ENCODE measurements at regions not wholly inside any gene's neighbourhood (a gene's known extent, or its start where the extent isn't known, plus 50 kb on each side); places are given as distances from the start of the nearest gene placed in this dataset.

- DNase-seq (ENCODE audit: low read depth): no peak
- in situ Hi-C loops (cut with HindIII; ENCODE audit: low pct_unique_long_range_greater_than_20kb, low sequenced_read_pairs): no loop called here
Measured at GRCh38 chrX:40155589-40156469, 58.1 kb upstream of the BCOR start.

GRCh38 chrX:40154853-40155588 is 57.3 kb upstream of the BCOR start:
- in situ Hi-C loops (cut with HindIII; ENCODE audit: low pct_unique_long_range_greater_than_20kb, low sequenced_read_pairs): no loop called here
- peak; percentile 25 for DNase-seq (ENCODE audit: low read depth)

DNA sequence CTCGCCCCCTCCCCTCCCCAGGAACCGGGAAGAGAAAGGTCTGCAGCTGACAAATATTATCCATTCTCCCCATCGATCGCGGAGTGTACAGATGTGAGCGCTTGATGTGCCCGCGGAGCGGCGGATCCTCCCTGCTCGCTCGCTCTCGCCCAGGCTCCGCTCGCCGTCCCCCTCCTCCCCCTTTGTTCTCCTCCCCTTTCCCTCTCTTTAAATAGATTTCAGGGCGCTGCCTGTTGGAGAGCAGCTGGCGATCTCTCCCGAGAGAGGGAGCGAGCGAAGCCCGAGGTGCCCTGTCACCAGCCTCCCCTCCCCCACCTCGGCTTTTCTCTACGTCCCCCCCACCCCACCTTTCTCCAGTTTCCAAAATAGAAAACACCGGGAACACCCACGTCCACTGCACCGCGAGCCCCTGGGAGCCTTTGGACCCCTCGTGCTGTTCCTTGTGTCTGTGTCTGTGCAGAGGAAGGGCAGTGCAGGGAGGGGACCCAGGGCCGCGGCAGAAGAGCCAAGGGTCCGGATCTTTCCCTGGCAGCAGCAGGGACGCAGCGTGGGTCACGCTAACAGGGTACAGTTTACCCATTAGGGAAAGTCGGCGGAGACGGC is 56.6 kb upstream of the BCOR start:
- in situ Hi-C loops (cut with HindIII; ENCODE audit: low pct_unique_long_range_greater_than_20kb, low sequenced_read_pairs): no loop called here
- DNase-seq (ENCODE audit: low read depth): peak; percentile 33

- in situ Hi-C loops (cut with HindIII; ENCODE audit: low pct_unique_long_range_greater_than_20kb, low sequenced_read_pairs): no loop called here
Measured at GRCh38 chrX:40153345-40154249, 55.8 kb upstream of the BCOR start.

GRCh38 chrX:40152741-40153344 is 55.1 kb upstream of the BCOR start:
- DNase-seq (ENCODE audit: low read depth): peak; percentile 47
- in situ Hi-C loops (cut with HindIII; ENCODE audit: low pct_unique_long_range_greater_than_20kb, low sequenced_read_pairs): no loop called here

More at GRCh38 chrX:40153345-40154249, 55.8 kb upstream of the BCOR start:
- peak; percentile 69 for DNase-seq (ENCODE audit: low read depth)

- DNase-seq (ENCODE audit: low read depth): no peak
- in situ Hi-C loops (cut with HindIII; ENCODE audit: low pct_unique_long_range_greater_than_20kb, low sequenced_read_pairs): no loop called here
Measured at GRCh38 chrX:40152173-40152711, 54.5 kb upstream of the BCOR start.

GRCh38 chrX:40151211-40152172 is 53.7 kb upstream of the BCOR start:
- no peak for DNase-seq (ENCODE audit: low read depth)
- in situ Hi-C loops (cut with HindIII; ENCODE audit: low pct_unique_long_range_greater_than_20kb, low sequenced_read_pairs): no loop called here

- no peak for DNase-seq (ENCODE audit: low read depth)
- in situ Hi-C loops (cut with HindIII; ENCODE audit: low pct_unique_long_range_greater_than_20kb, low sequenced_read_pairs): no loop called here
Measured at GRCh38 chrX:40150503-40150902, 52.7 kb upstream of the BCOR start.

DNA sequence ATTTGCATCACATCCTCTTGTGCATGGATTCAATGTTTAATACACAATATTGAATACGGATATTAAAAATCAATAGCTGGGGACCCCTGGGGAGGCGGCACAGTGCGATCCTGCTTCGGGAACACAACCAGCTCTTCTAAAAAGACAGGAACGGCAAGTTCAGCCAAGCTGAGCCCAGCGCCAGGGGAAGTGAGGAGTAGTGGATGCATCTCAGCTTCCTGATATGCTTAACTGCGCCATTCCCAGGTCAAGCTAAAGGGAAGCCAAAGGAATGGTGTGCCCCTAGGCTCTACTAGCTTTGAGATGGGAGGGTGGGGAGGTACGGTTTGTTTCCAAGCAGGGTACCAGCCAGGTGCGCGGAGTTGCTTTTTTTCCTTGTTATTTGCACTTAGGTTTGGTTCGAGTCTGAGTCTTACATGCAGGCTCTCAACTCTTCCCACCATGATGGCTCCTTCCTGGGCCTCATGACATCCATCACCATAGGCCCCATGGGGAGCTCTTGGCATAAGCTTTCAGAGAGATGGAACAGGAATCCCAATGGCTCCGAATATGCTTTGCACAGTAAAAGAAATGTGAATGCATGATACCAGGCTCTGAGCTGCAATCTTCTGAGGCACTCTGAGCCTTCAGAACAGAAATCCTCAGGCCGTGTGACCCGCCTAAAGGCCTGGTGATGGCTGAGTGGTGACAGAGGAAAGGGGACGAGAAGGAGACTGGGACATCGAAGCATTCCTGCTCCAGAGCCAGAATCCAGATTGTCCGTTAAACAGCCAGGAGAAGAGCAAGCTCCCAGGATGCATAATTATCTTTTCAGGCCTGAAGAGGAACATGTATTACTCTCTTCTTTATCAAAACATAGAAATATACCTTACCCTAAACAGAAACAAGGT is 51.8 kb upstream of the BCOR start:
- no peak for DNase-seq (ENCODE audit: low read depth)
- in situ Hi-C loops (cut with HindIII; ENCODE audit: low pct_unique_long_range_greater_than_20kb, low sequenced_read_pairs): no loop called here

GRCh38 chrX:40148385-40149285 is 50.9 kb upstream of the BCOR start:
- DNase-seq (ENCODE audit: low read depth): no peak
- in situ Hi-C loops (cut with HindIII; ENCODE audit: low pct_unique_long_range_greater_than_20kb, low sequenced_read_pairs): no loop called here

GRCh38 chrX:40147971-40148370 is 50.2 kb upstream of the BCOR start:
- in situ Hi-C loops (cut with HindIII; ENCODE audit: low pct_unique_long_range_greater_than_20kb, low sequenced_read_pairs): no loop called here
- DNase-seq (ENCODE audit: low read depth): no peak
